NOMO-1 treated with dmso at 0.1 percent for 144 hours (cell line): ENCODE measurements at regions not wholly inside any gene's neighbourhood (a gene's known extent, or its start where the extent isn't known, plus 50 kb on each side); places are given as distances from the start of the nearest gene placed in this dataset.
"Not testable (repeated sequence)": the region's sequence is repeated elsewhere in the genome, so short reads cannot be mapped to it uniquely, and the experiment has no call there.

ENCODE experiments used
- DNase-seq: peaks from one replicate; lab custom pipeline; 2025; ENCODE audit not compliant: unreplicated experiment; lab: John Stamatoyannopoulos, UW

GRCh38 chr16:26840691-26841090 lies 226.0 kb upstream of the C16orf82 start:
- DNase-seq = no peak

- DNase-seq = no peak
Observed at GRCh38 chr16:26856271-26856670, 210.5 kb upstream of the C16orf82 start.

- DNase-seq = no peak
Observed at GRCh38 chr16:26856791-26857190, 209.9 kb upstream of the C16orf82 start.

GRCh38 chr16:26857371-26857770 lies 209.4 kb upstream of the C16orf82 start:
- no peak for DNase-seq

- DNase-seq = no peak
Observed at GRCh38 chr16:26860506-26860905, 206.2 kb upstream of the C16orf82 start.

- DNase-seq = no peak
Observed at GRCh38 chr16:26863931-26864330, 202.8 kb upstream of the C16orf82 start.

GRCh38 chr16:26874318-26874717 lies 192.4 kb upstream of the C16orf82 start:
- DNase-seq = not testable (repeated sequence)

- no peak for DNase-seq
Observed at GRCh38 chr16:26877421-26877820, 189.3 kb upstream of the C16orf82 start.

GRCh38 chr16:26885674-26886073 lies 181.1 kb upstream of the C16orf82 start:
- no peak for DNase-seq

- DNase-seq = no peak
Observed at GRCh38 chr16:26889740-26890139, 177.0 kb upstream of the C16orf82 start.

- DNase-seq = no peak
Observed at GRCh38 chr16:26898200-26898599, 168.5 kb upstream of the C16orf82 start.

- DNase-seq = no peak
Observed at GRCh38 chr16:26901196-26901861, 165.4 kb upstream of the C16orf82 start.

GRCh38 chr16:26901983-26902382 lies 164.7 kb upstream of the C16orf82 start:
- DNase-seq = no peak

- no peak for DNase-seq
Observed at GRCh38 chr16:26905336-26905735, 161.4 kb upstream of the C16orf82 start.

GRCh38 chr16:26909623-26910022 lies 157.1 kb upstream of the C16orf82 start:
- DNase-seq = no peak

- DNase-seq = no peak
Observed at GRCh38 chr16:26911436-26911835, 155.3 kb upstream of the C16orf82 start.

- no peak for DNase-seq
Observed at GRCh38 chr16:26913851-26914250, 152.9 kb upstream of the C16orf82 start.

- no peak for DNase-seq
Observed at GRCh38 chr16:26930786-26931581, 135.7 kb upstream of the C16orf82 start.

GRCh38 chr16:26950636-26951035 lies 116.1 kb upstream of the C16orf82 start:
- DNase-seq = no peak

- no peak for DNase-seq
Observed at GRCh38 chr16:26951950-26952349, 114.8 kb upstream of the C16orf82 start.

GRCh38 chr16:26952411-26952810 lies 114.3 kb upstream of the C16orf82 start:
- no peak for DNase-seq

GRCh38 chr16:26957283-26957859 lies 109.4 kb upstream of the C16orf82 start:
- no peak for DNase-seq
